ENCODE measurements at regions not wholly inside any gene's neighbourhood (a gene's known extent, or its start where the extent isn't known, plus 50 kb on each side); places are given as distances from the start of the nearest gene placed in this dataset.

DNA sequence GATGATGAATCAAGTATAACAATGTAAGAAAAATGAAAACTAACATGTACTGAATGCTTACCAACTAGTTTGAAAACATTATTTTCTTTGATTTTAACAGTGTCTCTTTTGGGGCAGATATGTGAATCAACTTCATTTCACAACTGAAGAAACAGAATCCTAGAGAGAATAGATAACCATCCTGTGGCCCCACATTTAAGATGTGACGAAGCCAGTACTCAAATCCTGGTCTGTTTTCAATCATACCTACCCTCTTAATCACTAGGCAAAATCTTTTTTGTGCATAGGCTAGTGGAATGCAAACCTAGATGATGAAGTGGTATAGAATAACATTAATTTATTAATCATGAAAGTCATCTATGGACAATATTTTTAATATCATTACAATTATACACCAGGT is 371.6 kb upstream of the EPHA7 start:
- ChIA-PET POLR2A (no interaction called here), CTCF (no interaction called here)
- no peak for DNase-seq (ENCODE audit: extremely low spot score)
- TF ChIP-seq, protein P1, sequence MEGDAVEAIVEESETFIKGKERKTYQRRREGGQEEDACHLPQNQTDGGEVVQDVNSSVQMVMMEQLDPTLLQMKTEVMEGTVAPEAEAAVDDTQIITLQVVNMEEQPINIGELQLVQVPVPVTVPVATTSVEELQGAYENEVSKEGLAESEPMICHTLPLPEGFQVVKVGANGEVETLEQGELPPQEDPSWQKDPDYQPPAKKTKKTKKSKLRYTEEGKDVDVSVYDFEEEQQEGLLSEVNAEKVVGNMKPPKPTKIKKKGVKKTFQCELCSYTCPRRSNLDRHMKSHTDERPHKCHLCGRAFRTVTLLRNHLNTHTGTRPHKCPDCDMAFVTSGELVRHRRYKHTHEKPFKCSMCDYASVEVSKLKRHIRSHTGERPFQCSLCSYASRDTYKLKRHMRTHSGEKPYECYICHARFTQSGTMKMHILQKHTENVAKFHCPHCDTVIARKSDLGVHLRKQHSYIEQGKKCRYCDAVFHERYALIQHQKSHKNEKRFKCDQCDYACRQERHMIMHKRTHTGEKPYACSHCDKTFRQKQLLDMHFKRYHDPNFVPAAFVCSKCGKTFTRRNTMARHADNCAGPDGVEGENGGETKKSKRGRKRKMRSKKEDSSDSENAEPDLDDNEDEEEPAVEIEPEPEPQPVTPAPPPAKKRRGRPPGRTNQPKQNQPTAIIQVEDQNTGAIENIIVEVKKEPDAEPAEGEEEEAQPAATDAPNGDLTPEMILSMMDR (IDR thresholded peaks at IDR 0.05; ENCODE audit: control extremely low read depth, extremely low read depth, low read depth, missing control alignments), result no peak

DNA sequence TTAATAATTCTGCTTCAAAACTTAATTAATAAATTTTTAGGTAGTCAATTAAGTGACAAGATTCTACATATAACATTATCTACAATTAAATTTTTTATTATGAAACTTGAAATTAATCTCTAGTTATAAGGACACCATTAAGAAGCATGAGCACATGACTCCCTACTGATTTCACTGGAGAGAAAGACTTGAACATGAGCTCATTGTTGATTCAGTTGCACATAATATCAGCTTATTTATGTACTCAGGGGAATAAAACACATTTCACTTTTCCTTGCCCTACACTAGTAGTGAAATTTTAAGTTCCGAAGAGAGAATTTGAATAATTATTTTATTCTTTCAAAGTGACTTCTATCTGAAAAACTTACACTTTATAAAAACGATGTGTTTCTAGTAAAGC is 370.2 kb upstream of the EPHA7 start:
- ChIA-PET CTCF (no interaction called here), POLR2A (no interaction called here)
- DNase-seq (ENCODE audit: extremely low spot score), result no peak
- TF ChIP-seq, protein P1 (IDR thresholded peaks at IDR 0.05; ENCODE audit: control extremely low read depth, extremely low read depth, low read depth, missing control alignments), result no peak

DNA sequence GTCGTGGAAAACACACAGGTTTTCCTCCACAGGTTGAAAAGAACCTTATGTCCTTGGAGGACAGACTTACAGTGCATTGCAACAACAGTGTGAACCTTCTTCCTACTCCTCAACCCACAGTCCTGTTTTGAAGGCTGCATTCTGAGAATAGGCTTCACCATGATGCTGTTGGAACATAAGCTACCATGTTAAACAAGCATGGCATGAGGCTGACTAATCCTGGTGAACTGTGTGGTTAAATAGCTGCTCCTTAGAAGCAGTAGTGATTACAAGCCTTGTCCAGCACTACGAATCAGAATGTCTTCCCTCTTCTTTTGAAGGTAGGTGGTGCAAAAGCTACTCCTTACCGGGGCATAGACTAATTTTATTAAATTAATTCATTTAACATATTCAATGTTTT is 368.5 kb upstream of the EPHA7 start:
- no peak for DNase-seq (ENCODE audit: extremely low spot score)
- ChIA-PET POLR2A (no interaction called here), CTCF (no interaction called here)
- TF ChIP-seq, protein P1 (IDR thresholded peaks at IDR 0.05; ENCODE audit: control extremely low read depth, extremely low read depth, low read depth, missing control alignments), result no peak

DNA sequence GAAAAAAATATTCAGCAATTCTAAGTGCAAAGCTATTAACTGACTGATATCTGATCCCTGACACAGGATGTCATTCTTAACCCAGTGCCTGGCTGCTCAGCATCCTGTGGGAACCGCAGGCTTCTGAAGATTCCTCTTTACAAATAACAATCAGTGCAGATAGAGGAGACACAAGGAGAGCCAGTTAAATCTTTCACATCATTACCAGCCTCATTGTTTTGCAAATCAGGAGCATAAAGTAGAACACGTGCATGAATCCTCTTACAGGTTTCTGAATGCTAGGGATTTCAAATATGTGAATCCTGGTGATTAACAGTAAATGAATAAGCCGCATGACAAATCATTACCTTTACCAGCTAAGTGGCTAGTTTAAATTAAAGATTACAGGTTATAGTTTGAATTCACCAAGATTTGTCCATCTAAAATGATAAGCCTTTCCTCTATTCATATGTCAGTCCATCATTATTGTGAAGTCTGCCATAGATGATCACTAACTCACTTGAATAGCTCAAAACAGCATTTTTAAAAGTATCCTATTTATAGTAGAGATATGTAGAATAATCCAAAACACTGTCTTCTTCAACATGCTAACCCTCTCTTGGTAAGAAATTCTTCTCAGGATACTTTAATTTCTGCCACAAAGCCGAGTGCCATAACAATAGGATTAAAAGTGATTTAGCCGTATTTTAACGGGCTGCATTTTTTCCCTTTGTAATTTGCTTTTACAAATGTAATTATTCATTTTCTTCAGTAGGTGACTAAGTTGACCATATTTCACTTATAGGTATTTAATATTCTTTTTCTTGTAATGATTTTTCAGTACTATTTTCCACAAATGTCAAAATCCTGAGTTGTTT is 367.3 kb upstream of the EPHA7 start:
- POLR2A ChIA-PET, result no interaction called here
- no peak for DNase-seq (ENCODE audit: extremely low spot score)
- CTCF ChIA-PET, result no interaction called here
- TF ChIP-seq, protein P1 (IDR thresholded peaks at IDR 0.05; ENCODE audit: control extremely low read depth, extremely low read depth, low read depth, missing control alignments), result no peak

DNA sequence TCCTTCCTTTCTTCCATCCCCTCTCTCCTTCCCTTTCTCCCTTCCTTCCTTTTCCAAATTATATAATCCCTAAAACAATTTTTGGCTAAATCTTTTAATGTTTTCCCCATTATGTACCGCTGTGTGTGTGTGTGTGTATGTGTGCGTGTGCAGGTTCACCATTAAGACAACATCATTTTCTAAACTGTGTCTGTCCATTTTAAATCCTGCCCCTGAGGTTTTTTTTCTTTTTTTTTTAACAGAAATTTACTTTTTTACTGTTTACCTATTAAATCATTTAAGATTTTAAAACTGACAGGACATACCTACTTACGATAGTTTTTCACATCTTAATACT is 366.3 kb upstream of the EPHA7 start:
- POLR2A ChIA-PET, result no interaction called here
- TF ChIP-seq, protein P1 (IDR thresholded peaks at IDR 0.05; ENCODE audit: control extremely low read depth, extremely low read depth, low read depth, missing control alignments), result no peak
- DNase-seq (ENCODE audit: extremely low spot score), result no peak

DNA sequence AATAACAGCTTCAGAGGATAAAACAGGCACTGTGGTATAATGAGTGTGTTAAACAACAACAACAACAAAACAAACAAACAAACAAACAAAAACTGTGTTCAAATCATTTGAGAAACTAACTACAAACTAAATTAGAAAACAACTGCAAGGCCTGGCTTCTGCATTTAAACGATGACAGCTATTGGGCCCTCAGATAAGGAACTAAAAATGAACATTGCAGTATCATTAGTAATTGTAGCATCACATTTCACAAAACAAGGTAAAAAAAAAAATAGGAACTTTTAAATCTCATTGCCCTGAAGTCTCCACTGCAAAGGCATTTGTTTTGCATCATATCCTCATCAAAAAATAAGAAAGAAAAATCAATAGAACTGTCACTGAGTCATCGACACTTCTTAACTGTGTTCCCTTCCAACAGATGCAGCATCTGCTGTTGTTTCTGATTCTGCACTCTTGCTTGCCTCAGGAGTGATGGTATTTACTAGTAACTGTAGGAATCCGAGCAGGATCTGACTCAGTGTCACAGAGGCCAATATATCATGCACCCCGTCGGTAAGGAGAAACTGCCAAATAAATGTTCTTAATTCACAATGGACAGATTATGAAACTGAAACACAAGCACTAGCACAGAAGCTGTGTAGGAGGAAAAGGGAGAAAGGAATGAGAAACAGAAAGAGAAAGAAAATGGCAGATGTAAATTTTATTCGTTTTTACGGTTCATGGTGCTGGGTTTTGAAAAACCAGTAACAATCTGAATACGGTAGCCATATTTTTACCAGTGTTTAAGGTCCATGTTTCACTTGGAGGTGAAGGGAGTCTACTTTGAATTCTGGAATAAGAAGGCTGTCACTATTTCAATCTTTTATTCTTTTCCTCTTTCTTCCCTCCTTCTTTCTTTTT is 365.7 kb upstream of the EPHA7 start:
- ChIA-PET POLR2A (no interaction called here), CTCF (no interaction called here)
- TF ChIP-seq, protein P1 (IDR thresholded peaks at IDR 0.05; ENCODE audit: control extremely low read depth, extremely low read depth, low read depth, missing control alignments), result no peak
- DNase-seq (ENCODE audit: extremely low spot score), result no peak

More for the DNA sequence above, 366.3 kb upstream of the EPHA7 start:
- CTCF ChIA-PET, result no interaction called here

Measured in GM10248 (cell line).